GM23338 (cell line): ENCODE measurements at regions not wholly inside any gene's neighbourhood (a gene's known extent, or its start where the extent isn't known, plus 50 kb on each side); places are given as distances from the start of the nearest gene placed in this dataset.
"Not testable (repeated sequence)": the region's sequence is repeated elsewhere in the genome, so short reads cannot be mapped to it uniquely, and the experiment has no call there.

ENCODE experiments used
- ATAC-seq: fragments of 200-7000 bp; cut with Tn5 transposase; 3 replicates; pipeline ENCODE4 v1.9.1; 2020
- DNase-seq: peaks from one replicate; pipeline ENCODE4 v3.0.0-alpha.2; 2015; ENCODE audit warnings: low spot score
- H2AFZ ChIP-seq: fragments of 200-600 bp; sonication (generic); 2 replicates; pipeline ENCODE4 v1.8.0; 2016; ENCODE audit warnings: antibody characterized with exemption, mild to moderate bottlenecking, moderate library complexity
- H3F3A ChIP-seq: fragments of 200-600 bp; sonication (generic); replicated peaks from 2 replicates; pipeline ENCODE4 v1.8.0; 2017; ENCODE audit warnings: antibody characterized with exemption, mixed run types, low read depth
- H3K27ac ChIP-seq: fragments of 200-600 bp; sonication (generic); 2 replicates; pipeline ENCODE4 v1.6.1; 2016; ENCODE audit warnings: low read depth
- H3K27me3 ChIP-seq: fragments of 200-600 bp; sonication (generic); 2 replicates; pipeline ENCODE4 v1.8.0; 2016; ENCODE audit warnings: mild to moderate bottlenecking, mixed run types, moderate library complexity; ENCODE audit not compliant: insufficient read depth
- H3K36me3 ChIP-seq: fragments of 200-600 bp; sonication (generic); 2 replicates; pipeline ENCODE4 v1.8.0; 2016; ENCODE audit warnings: mild to moderate bottlenecking; ENCODE audit not compliant: insufficient read depth
- H3K4me1 ChIP-seq: fragments of 200-600 bp; sonication (generic); 2 replicates; pipeline ENCODE4 v1.8.0; 2016; ENCODE audit warnings: mild to moderate bottlenecking, moderate library complexity; ENCODE audit not compliant: insufficient read depth
- H3K4me2 ChIP-seq: fragments of 200-600 bp; sonication (generic); 2 replicates; pipeline ENCODE4 v1.7.1; 2017; ENCODE audit warnings: mixed run types
- H3K4me3 ChIP-seq: fragments of 200-600 bp; sonication (generic); 2 replicates; pipeline ENCODE4 v1.6.1; 2016; ENCODE audit warnings: mixed run types
- H3K79me2 ChIP-seq: fragments of 200-600 bp; sonication (generic); replicated peaks from 2 replicates; pipeline ENCODE4 v1.8.0; 2017; ENCODE audit warnings: mild to moderate bottlenecking; ENCODE audit not compliant: insufficient read depth
- H3K9me2 ChIP-seq: fragments of 200-600 bp; sonication (generic); 2 replicates; pipeline ENCODE4 v1.8.0; 2017; ENCODE audit not compliant: insufficient read depth
- H4K20me1 ChIP-seq: fragments of 200-600 bp; sonication (generic); replicated peaks from 2 replicates; pipeline ENCODE4 v1.8.0; 2017; ENCODE audit warnings: mild to moderate bottlenecking; ENCODE audit not compliant: insufficient read depth
- H3K27ac Mint-ChIP-seq: 2 replicates; pipeline ENCODE4 v1.8.0; 2020; ENCODE audit warnings: inconsistent platforms, mild to moderate bottlenecking, moderate library complexity, mixed read lengths
- H3K27me3 Mint-ChIP-seq: 3 replicates; pipeline ENCODE4 v1.8.0; 2022; ENCODE audit warnings: low read depth, mild to moderate bottlenecking, moderate library complexity, mixed read lengths, inconsistent platforms; ENCODE audit not compliant: insufficient read depth, poor library complexity
- H3K36me3 Mint-ChIP-seq: 3 replicates; pipeline ENCODE4 v1.8.0; 2021; ENCODE audit warnings: low read depth, mild to moderate bottlenecking, inconsistent platforms, moderate library complexity, mixed read lengths
- H3K4me1 Mint-ChIP-seq: 3 replicates; pipeline ENCODE4 v1.8.0; 2020; ENCODE audit warnings: mild to moderate bottlenecking, inconsistent platforms, mixed read lengths
- H3K4me3 Mint-ChIP-seq: 3 replicates; pipeline ENCODE4 v1.8.0; 2021; ENCODE audit warnings: moderate library complexity, mild to moderate bottlenecking, inconsistent platforms, mixed read lengths
- H3K9me3 Mint-ChIP-seq: 3 replicates; pipeline ENCODE4 v1.8.0; 2020; ENCODE audit warnings: moderate library complexity, mild to moderate bottlenecking, inconsistent platforms, mixed read lengths
- CREB1 ChIP-seq: fragments of 250-450 bp; sonication (Bioruptor Pico); IDR thresholded peaks from 2 replicates; pipeline ENCODE4 v1.5.0; 2020; ENCODE audit warnings: low read depth, mild to moderate bottlenecking, moderate library complexity
- EZH2 ChIP-seq: fragments of 200-600 bp; sonication (generic); IDR thresholded peaks from one replicate; pipeline ENCODE4 v1.8.0; 2017; ENCODE audit warnings: antibody characterized with exemption, mild to moderate bottlenecking, low read depth; ENCODE audit not compliant: unreplicated experiment
- EZH2phosphoT487 ChIP-seq: fragments of 200-600 bp; sonication (generic); IDR thresholded peaks from one replicate; pipeline ENCODE4 v1.8.1; 2018; ENCODE audit warnings: antibody characterized with exemption; ENCODE audit not compliant: unreplicated experiment
- JUNB ChIP-seq: IDR thresholded peaks from one replicate; pipeline ENCODE4 v1.6.1; 2016; ENCODE audit warnings: antibody characterized with exemption; ENCODE audit not compliant: unreplicated experiment
- NANOG ChIP-seq: IDR thresholded peaks from 2 replicates; pipeline ENCODE4 v1.6.1; 2016; ENCODE audit warnings: antibody characterized with exemption, borderline replicate concordance
- ZNF114 ChIP-seq: fragments of 250-450 bp; sonication (Bioruptor Pico); IDR thresholded peaks from 2 replicates; pipeline ENCODE4 v1.5.0; 2020; ENCODE audit warnings: mild to moderate bottlenecking, moderate library complexity
- ZNF462 ChIP-seq: fragments of 250-450 bp; sonication (Bioruptor Pico); IDR thresholded peaks from 2 replicates; pipeline ENCODE4 v1.5.0; 2020; ENCODE audit warnings: mild to moderate bottlenecking, moderate library complexity
- TF ChIP-seq, protein P1 (sequence below), 2 experiments: fragments of 200-600 bp in 1 of 2; sonication (generic) in 1 of 2; conservative IDR thresholded peaks; 2 replicates each; pipeline versions ENCODE4 v1.5.1 to v1.6.1; 2016 to 2017; ENCODE audit warnings: antibody characterized with exemption in 2 of 2, low read depth in 2 of 2, mild to moderate bottlenecking in 2 of 2, moderate library complexity in 1 of 2

- not testable (repeated sequence) for H3K4me3 Mint-ChIP-seq, H3K27me3 Mint-ChIP-seq, H3K4me3 ChIP-seq, DNase-seq, H3K27ac Mint-ChIP-seq, H3K79me2 ChIP-seq, H3K27me3 ChIP-seq, H3K4me1 Mint-ChIP-seq, H3K36me3 Mint-ChIP-seq, ATAC-seq, H3K4me1 ChIP-seq, H3K4me2 ChIP-seq, H2AFZ ChIP-seq, H3K36me3 ChIP-seq, H3F3A ChIP-seq, H4K20me1 ChIP-seq, H3K27ac ChIP-seq
- H3K9me2 ChIP-seq = 0 out of 2 replicates have a peak, but pooled peaks cover 11% of the 10 kb centered on the region
- H3K9me3 Mint-ChIP-seq = peaks cover 16% of the 10 kb centered on the region
These were observed 348.9 kb upstream of the RPS23 start for GRCh38 chr5:82626905-82627591.

DNA sequence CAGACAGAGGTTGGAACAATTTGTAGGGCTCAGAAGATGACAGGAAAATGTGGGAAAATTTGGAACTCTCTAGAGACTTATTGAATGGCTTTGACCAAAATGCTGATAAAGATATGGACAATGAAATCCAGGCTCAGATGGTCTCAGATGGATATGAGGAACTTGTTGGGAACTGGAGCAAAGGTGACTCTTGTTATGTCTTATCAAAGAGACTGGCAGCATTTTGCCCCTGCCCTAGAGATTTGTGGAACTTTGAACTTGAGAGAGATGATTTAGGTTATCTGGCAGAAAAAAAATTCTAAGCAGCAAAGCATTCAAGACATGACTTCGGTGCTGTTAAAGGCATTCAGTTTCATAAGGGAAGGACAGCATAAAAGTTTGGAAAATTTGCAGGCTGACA, 347.9 kb upstream of the RPS23 start:
- H3K36me3 ChIP-seq, H3K4me3 Mint-ChIP-seq, H3K36me3 Mint-ChIP-seq: not testable (repeated sequence)

DNA sequence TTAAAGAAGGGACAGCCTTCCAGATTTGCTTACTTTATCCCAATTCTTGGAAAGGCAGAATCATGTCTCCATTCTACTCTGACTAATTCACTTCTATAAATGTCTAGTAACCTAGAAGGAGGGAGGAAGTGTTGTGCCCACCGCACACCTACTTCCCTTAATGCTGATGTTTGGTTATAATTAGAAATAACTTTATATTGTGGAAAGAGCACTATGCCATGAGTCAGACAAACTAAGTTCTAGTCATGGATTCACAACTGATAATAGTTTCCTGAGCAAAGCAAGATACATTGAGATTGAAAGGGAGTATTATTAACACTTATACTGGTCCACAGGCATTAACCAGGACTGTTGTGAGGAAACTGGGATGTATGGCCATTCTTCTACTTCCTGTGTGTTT, 345.9 kb upstream of the RPS23 start:
- Histone ChIP-seq H3K27me3 (no peaks in the 10 kb centered on the region), H3K4me3 (no peak overlapping the region), H4K20me1 (no peaks in the 10 kb centered on the region), H3K4me1 (no peaks in the 10 kb centered on the region), H3K27ac (no peak overlapping the region), H2AFZ (no peak overlapping the region), H3K4me2 (no peak overlapping the region), H3K9me2 (peaks cover 12% of the 10 kb centered on the region; the same call in 1 of the 2 replicates), H3K36me3 (no peaks in the 10 kb centered on the region), H3K79me2 (no peaks in the 10 kb centered on the region), H3F3A (no peaks in the 10 kb centered on the region)
- no peaks in the 10 kb centered on the region for H3K36me3 Mint-ChIP-seq
- peaks cover 2% of the 10 kb centered on the region for H3K27me3 Mint-ChIP-seq
- H3K4me1 Mint-ChIP-seq = no peaks in the 10 kb centered on the region
- H3K9me3 Mint-ChIP-seq = peaks cover 9% of the 10 kb centered on the region
- DNase-seq = no peak
- no peak overlapping the region for H3K27ac Mint-ChIP-seq
- ATAC-seq = no peak
- H3K4me3 Mint-ChIP-seq = no peak overlapping the region
- TF ChIP-seq EZH2phosphoT487 (no peak), ZNF462 (CRISPR knock-in tag) (no peak), ZNF114 (CRISPR knock-in tag) (no peak), NANOG (no peak), CREB1 (CRISPR knock-in tag) (no peak), JUNB (no peak), EZH2 (no peak)
- TF ChIP-seq, protein P1, sequence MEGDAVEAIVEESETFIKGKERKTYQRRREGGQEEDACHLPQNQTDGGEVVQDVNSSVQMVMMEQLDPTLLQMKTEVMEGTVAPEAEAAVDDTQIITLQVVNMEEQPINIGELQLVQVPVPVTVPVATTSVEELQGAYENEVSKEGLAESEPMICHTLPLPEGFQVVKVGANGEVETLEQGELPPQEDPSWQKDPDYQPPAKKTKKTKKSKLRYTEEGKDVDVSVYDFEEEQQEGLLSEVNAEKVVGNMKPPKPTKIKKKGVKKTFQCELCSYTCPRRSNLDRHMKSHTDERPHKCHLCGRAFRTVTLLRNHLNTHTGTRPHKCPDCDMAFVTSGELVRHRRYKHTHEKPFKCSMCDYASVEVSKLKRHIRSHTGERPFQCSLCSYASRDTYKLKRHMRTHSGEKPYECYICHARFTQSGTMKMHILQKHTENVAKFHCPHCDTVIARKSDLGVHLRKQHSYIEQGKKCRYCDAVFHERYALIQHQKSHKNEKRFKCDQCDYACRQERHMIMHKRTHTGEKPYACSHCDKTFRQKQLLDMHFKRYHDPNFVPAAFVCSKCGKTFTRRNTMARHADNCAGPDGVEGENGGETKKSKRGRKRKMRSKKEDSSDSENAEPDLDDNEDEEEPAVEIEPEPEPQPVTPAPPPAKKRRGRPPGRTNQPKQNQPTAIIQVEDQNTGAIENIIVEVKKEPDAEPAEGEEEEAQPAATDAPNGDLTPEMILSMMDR (conservative IDR thresholded peaks at IDR 0.05; ENCODE audit: low read depth in 2 of 2) = no peak

More for the DNA sequence above, 347.9 kb upstream of the RPS23 start:
- not testable (repeated sequence) for H3F3A ChIP-seq, H3K27me3 ChIP-seq, H3K9me2 ChIP-seq, H3K4me1 Mint-ChIP-seq, H3K4me3 ChIP-seq, ATAC-seq, H3K79me2 ChIP-seq, H3K27ac Mint-ChIP-seq, H3K27me3 Mint-ChIP-seq, H3K4me1 ChIP-seq, H3K4me2 ChIP-seq, H4K20me1 ChIP-seq, H3K27ac ChIP-seq, DNase-seq, H2AFZ ChIP-seq
- H3K9me3 Mint-ChIP-seq = peaks cover 16% of the 10 kb centered on the region
